NCI-H345 treated with DMSO at 0.1 percent for 48 hours (cell line): ENCODE measurements at regions not wholly inside any gene's neighbourhood (a gene's known extent, or its start where the extent isn't known, plus 50 kb on each side); places are given as distances from the start of the nearest gene placed in this dataset.
"Not testable (repeated sequence)": the region's sequence is repeated elsewhere in the genome, so short reads cannot be mapped to it uniquely, and the experiment has no call there.

ENCODE experiments used
- DNase-seq: peaks from one replicate; lab custom pipeline; 2025; ENCODE audit not compliant: unreplicated experiment; lab: John Stamatoyannopoulos, UW

GRCh38 chr3:1456781-1457311, 364.0 kb downstream of the CNTN6 start:
- peak; percentile 26 for DNase-seq

GRCh38 chr3:1462371-1462770, 369.5 kb downstream of the CNTN6 start:
- DNase-seq, result no peak

DNA sequence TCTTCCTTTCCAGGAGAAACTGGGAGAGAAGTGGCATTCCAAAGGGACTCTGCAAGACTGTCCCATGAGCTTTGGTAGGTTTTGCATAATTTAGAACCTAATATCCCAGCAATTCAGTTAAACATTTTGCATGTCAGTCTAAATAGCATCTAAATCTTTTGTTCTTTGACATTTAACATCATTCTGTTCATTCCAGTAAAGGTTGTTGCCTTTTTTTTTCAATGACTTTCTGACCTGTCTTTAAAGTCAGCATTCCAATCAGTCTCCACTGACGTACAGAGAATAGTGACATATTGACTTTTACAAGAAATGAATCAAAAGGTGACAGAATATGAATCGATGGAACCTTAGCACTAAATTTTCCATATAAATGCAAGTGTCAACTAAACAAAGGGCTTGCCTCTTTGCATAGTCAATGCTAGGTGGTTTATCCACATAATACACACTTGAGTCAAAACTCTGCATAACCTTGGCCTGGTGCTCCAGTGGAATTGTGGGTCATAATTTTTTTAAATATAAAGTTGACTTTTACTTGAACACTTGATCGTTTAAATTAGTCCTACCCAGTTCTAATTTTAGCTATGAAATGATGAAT, 370.1 kb downstream of the CNTN6 start:
- DNase-seq, result no peak

GRCh38 chr3:1465091-1465490, 372.3 kb downstream of the CNTN6 start:
- not testable (repeated sequence) for DNase-seq

GRCh38 chr3:1468145-1468544, 375.3 kb downstream of the CNTN6 start:
- no peak for DNase-seq

GRCh38 chr3:1469248-1469647, 376.4 kb downstream of the CNTN6 start:
- no peak for DNase-seq

DNA sequence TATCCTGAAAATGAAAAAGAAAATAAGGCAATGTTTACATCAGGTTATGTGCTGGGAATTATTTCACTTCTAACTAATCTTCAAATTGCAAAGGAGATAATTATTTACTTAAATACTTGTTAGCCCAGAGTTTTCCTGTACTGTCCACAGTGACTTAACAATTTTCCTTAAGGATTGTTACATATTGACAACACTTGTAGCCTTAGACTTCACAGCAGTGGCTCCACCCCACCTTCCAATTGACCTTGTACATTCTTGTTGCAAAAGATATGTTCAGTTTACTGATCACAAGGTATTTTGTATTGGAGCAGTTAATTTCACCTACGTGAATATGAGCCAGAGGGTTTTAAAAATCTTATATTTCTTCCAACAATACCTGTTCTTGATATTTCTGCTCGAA, 376.9 kb downstream of the CNTN6 start:
- no peak for DNase-seq

DNA sequence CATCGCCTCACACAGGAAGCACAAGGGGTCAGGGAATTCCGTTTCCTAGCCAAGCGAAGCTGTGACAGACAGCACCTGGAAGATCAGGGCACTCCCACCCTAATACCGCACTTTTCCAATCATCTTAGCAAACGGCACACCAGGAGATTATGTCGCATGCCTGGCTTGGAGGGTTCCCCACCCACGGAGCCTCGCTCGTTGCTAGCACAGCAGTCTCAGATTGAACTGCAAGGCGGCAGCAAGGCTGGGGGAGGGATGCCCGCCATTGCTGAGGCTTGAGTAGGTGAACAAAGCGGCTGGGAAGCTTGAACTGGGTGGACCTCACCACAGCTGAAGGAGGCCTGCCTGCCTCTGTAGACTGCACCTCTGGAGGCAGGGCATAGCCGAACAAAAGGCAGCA, 384.8 kb downstream of the CNTN6 start:
- DNase-seq, result no peak

GRCh38 chr3:1495466-1495865, 402.6 kb downstream of the CNTN6 start:
- no peak for DNase-seq

- no peak for DNase-seq
These were observed 406.9 kb downstream of the CNTN6 start for GRCh38 chr3:1499694-1500093.

DNA sequence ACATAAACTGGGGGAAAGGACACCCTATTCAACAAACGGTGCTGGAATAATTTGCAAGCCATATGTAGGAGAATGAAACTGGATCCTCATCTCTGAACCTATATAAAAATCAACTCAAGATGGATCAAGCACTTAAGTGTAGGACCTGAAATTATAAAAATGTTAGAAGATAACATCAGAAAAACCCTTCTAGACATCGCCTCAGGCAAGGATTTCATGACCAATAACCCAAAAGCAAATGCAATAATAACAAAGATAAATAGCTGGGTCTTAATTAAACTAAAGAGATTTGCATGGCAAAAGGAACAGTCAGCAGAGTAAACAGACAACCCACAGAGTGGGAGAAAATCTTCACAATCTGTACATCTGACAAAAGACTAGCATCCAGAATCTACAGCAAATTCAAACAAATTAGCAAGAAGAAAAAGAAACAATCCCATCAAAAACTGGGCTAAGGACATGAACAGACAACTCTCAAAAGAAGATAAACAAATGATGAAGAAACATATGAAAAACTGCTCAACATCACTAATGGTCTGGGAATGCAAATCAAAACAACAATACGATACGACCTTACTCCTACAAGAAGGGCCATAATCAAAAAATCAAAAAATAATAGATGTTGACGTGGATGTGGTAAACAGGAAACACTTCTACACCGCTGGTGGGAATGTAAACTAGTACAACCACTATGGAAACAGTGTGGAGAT, 408.7 kb downstream of the CNTN6 start:
- DNase-seq, result no peak

DNA sequence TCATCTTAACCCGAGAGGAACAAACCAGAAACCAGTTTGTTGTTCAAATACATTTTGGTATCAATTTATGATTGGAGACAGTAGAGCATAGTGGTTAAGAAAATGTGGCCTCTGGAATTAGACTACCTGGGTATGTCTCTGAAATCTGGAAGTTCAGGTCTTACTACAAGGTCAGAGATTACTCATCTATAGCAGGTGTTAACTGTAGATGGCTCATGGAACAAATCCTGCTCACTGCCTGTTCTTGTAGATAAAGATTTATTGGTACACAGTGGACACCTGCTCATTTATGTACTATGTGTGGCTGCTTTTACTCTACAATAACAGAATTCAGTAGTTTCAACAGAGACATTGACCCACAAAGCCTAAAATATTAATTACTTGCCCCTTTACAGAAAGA, 413.3 kb downstream of the CNTN6 start:
- no peak for DNase-seq

DNA sequence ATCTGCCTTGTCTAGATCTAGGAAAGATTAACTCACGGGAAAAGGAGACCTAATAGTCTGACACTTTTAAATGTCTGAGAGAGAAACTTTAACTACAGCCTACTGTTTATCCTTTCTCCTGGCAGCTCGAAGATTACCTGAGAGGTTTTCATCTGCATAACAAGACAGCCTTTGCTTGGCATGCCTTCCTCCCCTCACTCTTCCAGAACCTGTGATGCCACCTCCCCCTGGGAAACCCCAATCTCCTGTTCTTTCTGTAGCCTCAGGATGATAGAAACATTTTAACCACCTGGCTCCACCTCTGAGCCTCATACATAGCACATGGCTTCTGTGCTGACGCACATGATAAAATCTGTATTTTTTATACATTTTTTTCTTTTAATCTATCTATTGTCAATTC, 420.8 kb downstream of the CNTN6 start:
- DNase-seq, result no peak

DNA sequence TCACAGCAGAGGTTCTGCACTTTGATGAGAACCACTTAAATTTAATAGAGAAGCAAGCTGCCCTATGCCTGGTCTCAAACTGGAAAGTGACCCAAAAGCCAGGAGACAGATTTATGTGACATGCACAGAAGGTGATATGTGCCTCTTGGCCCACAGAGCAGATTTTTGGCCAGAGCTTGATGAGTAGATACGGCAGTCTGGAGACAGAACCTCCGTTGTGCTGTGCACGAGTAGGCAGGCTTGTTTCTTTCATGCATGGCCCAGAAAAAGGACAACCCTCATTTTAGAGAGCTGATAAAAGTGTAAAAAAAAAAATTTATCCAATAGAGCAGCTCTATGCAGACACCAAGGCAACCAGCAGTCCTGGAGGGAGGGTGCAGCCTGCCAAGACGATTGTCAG, 423.1 kb downstream of the CNTN6 start:
- no peak for DNase-seq

GRCh38 chr3:1527786-1528185, 435.0 kb downstream of the CNTN6 start:
- no peak for DNase-seq

DNA sequence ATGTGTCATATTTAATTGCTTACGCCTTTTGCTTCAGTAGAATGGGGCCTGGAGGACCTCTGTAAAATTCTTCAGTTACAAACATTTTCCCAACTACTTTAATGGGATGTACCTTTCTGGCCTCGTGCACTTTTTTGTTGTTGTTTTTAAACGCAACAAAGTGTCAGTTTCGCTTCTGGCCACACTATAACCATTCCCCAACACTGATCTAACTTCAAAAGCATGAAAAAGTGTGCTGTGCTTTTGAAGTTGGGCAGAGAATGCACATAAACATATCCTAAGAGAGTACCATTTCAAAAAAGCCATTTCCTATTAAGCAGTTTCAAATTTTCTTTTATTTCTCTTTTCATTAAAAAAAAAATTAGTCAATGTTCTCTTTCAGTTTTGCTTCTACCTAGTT, 435.8 kb downstream of the CNTN6 start:
- DNase-seq, result no peak

DNA sequence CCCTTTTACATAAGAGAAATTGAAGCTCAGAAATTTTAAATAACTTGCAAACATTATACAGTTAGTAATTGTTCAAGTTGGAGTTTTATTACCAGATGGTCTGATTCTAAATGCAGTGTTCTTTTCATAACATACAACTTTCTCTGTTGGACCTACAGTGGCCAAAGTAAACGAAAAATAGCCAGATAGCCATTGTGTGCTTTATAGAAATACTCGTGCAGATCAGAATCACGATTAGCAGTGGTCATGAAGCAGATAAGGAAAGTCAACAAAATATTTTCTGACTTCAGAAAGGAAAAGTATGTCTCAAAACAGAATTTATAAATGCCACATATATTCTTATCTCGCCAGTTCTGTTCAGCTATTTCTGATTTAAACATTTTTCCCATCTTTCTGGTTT, 436.9 kb downstream of the CNTN6 start:
- DNase-seq, result no peak

DNA sequence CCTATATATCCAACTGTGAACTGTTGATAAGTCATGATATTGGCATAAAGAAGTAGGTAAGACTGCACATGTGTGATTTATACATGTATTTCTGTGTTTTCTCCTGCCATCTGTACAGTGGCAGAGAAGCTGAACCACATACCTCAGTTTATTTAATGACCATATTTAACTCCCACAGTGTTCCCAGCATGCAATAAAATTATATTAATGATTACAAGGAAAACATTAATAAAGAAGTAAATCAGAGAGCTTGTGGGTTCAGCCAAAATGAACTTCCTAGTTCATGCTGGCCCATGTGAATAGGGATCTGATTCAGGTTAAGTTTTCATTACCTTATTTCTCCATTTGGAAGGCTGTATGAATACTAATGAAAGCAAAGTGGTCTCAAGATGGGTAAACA, 439.2 kb downstream of the CNTN6 start:
- DNase-seq, result no peak

DNA sequence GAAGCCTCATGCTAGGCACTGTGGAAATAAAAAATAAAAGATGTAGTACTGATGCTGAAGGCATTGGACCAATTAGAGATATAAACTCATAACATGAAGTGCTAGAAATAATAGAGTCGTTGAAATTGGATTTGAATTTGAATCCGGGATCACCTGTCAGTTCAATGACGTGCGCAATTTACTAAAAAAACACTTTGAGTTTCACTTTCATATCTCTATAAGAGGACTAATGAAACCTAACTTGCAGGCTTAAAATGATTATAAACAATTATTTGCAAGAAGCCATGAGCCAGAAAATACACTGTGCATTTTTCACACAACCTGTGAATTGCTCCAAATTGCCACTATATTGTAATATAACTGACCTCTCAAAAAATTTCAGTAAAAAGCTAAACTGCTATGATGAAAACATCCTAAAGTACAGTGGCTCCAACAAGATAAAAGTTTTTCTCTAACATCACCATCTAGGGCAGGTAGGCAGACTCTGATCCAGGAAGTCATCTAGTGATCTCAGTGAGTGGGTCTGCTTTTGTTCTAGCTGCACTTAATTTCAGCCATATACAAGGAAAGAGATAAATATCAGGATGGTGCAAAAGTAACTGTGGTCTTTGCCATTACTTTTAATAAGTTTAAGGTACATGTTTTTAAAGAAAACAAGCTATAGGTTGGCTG, 440.2 kb downstream of the CNTN6 start:
- no peak for DNase-seq

GRCh38 chr3:1533763-1534162, 440.9 kb downstream of the CNTN6 start:
- no peak for DNase-seq

DNA sequence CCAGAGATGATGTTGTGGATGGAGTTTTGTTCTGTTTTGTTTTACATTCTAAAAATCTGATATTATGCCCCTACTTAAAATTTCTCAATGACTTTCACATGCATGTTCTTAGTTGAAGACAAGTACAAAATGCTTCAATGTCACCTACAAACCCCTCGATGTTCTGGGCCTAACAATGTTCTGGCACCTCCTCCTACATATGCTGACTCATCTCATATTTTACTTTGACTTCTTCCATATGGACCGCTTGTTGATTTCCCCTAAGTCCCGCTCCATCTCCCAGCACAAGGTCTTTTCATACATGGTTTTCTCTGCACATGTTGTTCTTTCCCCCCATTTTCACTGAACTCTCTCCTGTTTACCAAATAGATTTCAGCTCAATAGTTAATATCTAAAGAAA, 441.4 kb downstream of the CNTN6 start:
- no peak for DNase-seq

- no peak for DNase-seq
These were observed 442.5 kb downstream of the CNTN6 start for GRCh38 chr3:1535361-1535760.
